K562 (cell line): ENCODE measurements at regions not wholly inside any gene's neighbourhood (a gene's known extent, or its start where the extent isn't known, plus 50 kb on each side); places are given as distances from the start of the nearest gene placed in this dataset.
"Not testable (repeated sequence)": the region's sequence is repeated elsewhere in the genome, so short reads cannot be mapped to it uniquely, and the experiment has no call there.

Source experiments
- ATF7 ChIP-seq: fragments of 450-650 bp; IDR thresholded peaks from 2 replicates; pipeline ENCODE4 v1.7.1; 2014; ENCODE audit warnings: mild to moderate bottlenecking, moderate library complexity
- BHLHE40 ChIP-seq: IDR thresholded peaks from 2 replicates; pipeline ENCODE4 v1.6.1; 2011; ENCODE audit warnings: low read length, improper control_type of control experiment
- CHD2 ChIP-seq: IDR thresholded peaks from 2 replicates; pipeline ENCODE4 v1.6.1; 2011; ENCODE audit warnings: low read depth, low read length
- HNRNPL ChIP-seq: fragments of 200-400 bp; formaldehyde crosslinking; IDR thresholded peaks from 2 replicates; pipeline ENCODE4 v1.6.1; 2017; ENCODE audit warnings: low read depth, mild to moderate bottlenecking, low read length
- MXI1 ChIP-seq: IDR thresholded peaks from 2 replicates; pipeline ENCODE4 v1.6.1; 2011; ENCODE audit warnings: low read depth, mild to moderate bottlenecking, improper control_type of control experiment, low read length
- TFAM ChIP-seq: fragments of 250-450 bp; sonication (Bioruptor Pico); conservative IDR thresholded peaks from 2 replicates; pipeline ENCODE4 v1.5.0; 2021; ENCODE audit warnings: mild to moderate bottlenecking, moderate library complexity
- TF ChIP-seq, protein P1 (sequence below), 3 experiments: IDR thresholded peaks in 2 of 3; conservative IDR thresholded peaks in 1 of 3; 2 replicates each; pipeline ENCODE4 v1.5.1; 2011 to 2012; ENCODE audit warnings: low read length in 3 of 3, mild to moderate bottlenecking in 3 of 3, control low read depth in 2 of 3, improper control_type of control experiment in 1 of 3, inconsistent platforms in 1 of 3, low read depth in 1 of 3, mixed read lengths in 1 of 3, moderate library complexity in 1 of 3; ENCODE audit not compliant: insufficient read depth in 2 of 3

DNA sequence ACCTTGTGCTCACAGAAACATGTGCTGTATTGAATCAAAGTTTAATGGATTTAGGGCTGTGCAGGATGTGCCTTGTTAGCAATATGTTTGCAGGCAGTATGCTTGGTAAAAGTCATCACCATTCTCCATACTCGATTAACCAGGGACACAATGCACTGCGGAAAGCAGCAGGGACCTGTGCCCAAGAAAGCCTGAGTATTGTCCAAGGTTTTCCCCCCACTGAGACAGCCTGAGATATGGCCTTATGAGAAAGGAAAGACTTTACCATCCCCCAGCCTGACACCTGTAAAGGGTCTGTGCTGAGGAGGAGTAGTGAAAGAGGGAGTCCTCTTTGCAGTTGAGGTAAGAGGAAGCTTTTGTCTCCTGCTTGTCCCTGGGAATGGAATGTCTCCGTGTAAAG, 476.2 kb downstream of the DIRAS2 start:
- TF ChIP-seq HNRNPL; MXI1; CHD2; BHLHE40; ATF7; TFAM (CRISPR knock-in tag): not testable (repeated sequence)
- TF ChIP-seq, protein P1, sequence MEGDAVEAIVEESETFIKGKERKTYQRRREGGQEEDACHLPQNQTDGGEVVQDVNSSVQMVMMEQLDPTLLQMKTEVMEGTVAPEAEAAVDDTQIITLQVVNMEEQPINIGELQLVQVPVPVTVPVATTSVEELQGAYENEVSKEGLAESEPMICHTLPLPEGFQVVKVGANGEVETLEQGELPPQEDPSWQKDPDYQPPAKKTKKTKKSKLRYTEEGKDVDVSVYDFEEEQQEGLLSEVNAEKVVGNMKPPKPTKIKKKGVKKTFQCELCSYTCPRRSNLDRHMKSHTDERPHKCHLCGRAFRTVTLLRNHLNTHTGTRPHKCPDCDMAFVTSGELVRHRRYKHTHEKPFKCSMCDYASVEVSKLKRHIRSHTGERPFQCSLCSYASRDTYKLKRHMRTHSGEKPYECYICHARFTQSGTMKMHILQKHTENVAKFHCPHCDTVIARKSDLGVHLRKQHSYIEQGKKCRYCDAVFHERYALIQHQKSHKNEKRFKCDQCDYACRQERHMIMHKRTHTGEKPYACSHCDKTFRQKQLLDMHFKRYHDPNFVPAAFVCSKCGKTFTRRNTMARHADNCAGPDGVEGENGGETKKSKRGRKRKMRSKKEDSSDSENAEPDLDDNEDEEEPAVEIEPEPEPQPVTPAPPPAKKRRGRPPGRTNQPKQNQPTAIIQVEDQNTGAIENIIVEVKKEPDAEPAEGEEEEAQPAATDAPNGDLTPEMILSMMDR (IDR thresholded peaks at IDR 0.05 in 2 of 3, conservative IDR thresholded peaks at IDR 0.05 in 1 of 3; ENCODE audit: insufficient read depth in 2 of 3, low read depth in 1 of 3, low read length in 3 of 3), result not testable (repeated sequence)
